Liver (tissue), 9 donors: ENCODE measurements at regions not wholly inside any gene's neighbourhood (a gene's known extent, or its start where the extent isn't known, plus 50 kb on each side); places are given as distances from the start of the nearest gene placed in this dataset. TPM values are rescaled to one million over a fixed set of nuclear protein-coding genes. Genes with fewer than 3 reads are reported as not detected.

ENCODE experiments used
- DNase-seq: peaks from one replicate; pipeline ENCODE4 v3.0.0-alpha.2; 2017; ENCODE audit warnings: low spot score
- H3K27ac ChIP-seq, 2 donors: one replicate each; pipeline ENCODE4 v1.7.0; 2013; ENCODE audit warnings: inconsistent platforms in 2 of 2, low read length in 2 of 2, control low read depth in 1 of 2, low read depth in 1 of 2, mild to moderate bottlenecking in 1 of 2
- H3K27me3 ChIP-seq, 4 donors: one replicate each; pipeline versions ENCODE4 v1.6.1 to v1.7.0; 2013; ENCODE audit warnings: low read length in 3 of 4, inconsistent platforms in 1 of 4, mild to moderate bottlenecking in 1 of 4, moderate library complexity in 1 of 4; ENCODE audit not compliant: control insufficient read depth in 4 of 4, insufficient read depth in 4 of 4
- H3K36me3 ChIP-seq, 4 donors: one replicate each; pipeline versions ENCODE4 v1.6.1 to v1.7.0; 2013; ENCODE audit warnings: low read length in 3 of 4, mild to moderate bottlenecking in 3 of 4, low read depth in 1 of 4, moderate library complexity in 1 of 4; ENCODE audit not compliant: control insufficient read depth in 4 of 4, insufficient read depth in 3 of 4
- H3K4me1 ChIP-seq, 4 donors: one replicate each; pipeline versions ENCODE4 v1.6.1 to v1.7.0; 2013; ENCODE audit warnings: low read length in 3 of 4, mild to moderate bottlenecking in 3 of 4, moderate library complexity in 1 of 4; ENCODE audit not compliant: control insufficient read depth in 4 of 4, insufficient read depth in 4 of 4
- H3K4me3 ChIP-seq, 3 donors: one replicate each; pipeline versions ENCODE4 v1.6.1 to v1.7.0; 2013; ENCODE audit warnings: low read length in 3 of 3, control low read depth in 1 of 3, low read depth in 1 of 3, mild to moderate bottlenecking in 1 of 3
- H3K9ac ChIP-seq, 2 donors: one replicate each; pipeline ENCODE4 v1.7.0; 2013; ENCODE audit warnings: low read length in 2 of 2, mild to moderate bottlenecking in 2 of 2, moderate library complexity in 2 of 2, control low read depth in 1 of 2, low read depth in 1 of 2
- H3K9me3 ChIP-seq, 4 donors: one replicate each; pipeline versions ENCODE4 v1.6.1 to v1.7.0; 2013; ENCODE audit warnings: low read length in 3 of 4; ENCODE audit not compliant: control insufficient read depth in 4 of 4
- ATF3 ChIP-seq: IDR thresholded peaks from 2 replicates; pipeline ENCODE4 v1.6.1; 2016; ENCODE audit warnings: antibody characterized with exemption
- CTCF ChIP-seq: fragments of 150-350 bp; IDR thresholded peaks from 2 replicates; pipeline ENCODE4 v1.5.1; 2017; ENCODE audit warnings: improper control_type of control experiment, low read depth, low read length; ENCODE audit not compliant: missing input control
- EGR1 ChIP-seq, 2 donors: IDR thresholded peaks; 2 replicates each; pipeline ENCODE4 v1.6.1; 2016 to 2018; ENCODE audit warnings: antibody characterized with exemption in 2 of 2, low read depth in 2 of 2
- FOXA1 ChIP-seq: IDR thresholded peaks from 2 replicates; pipeline ENCODE4 v1.6.1; 2016; ENCODE audit warnings: antibody characterized with exemption
- FOXA2 ChIP-seq: IDR thresholded peaks from 2 replicates; pipeline ENCODE4 v1.6.1; 2016; ENCODE audit warnings: antibody characterized with exemption
- GABPA ChIP-seq, 2 donors: IDR thresholded peaks in 1 of 2; conservative IDR thresholded peaks in 1 of 2; 2 replicates each; pipeline ENCODE4 v1.6.1; 2016; ENCODE audit warnings: antibody characterized with exemption in 2 of 2, mild to moderate bottlenecking in 1 of 2, moderate library complexity in 1 of 2
- HNF4G ChIP-seq: IDR thresholded peaks from 2 replicates; pipeline ENCODE4 v1.6.1; 2016; ENCODE audit warnings: antibody characterized with exemption
- JUND ChIP-seq, 2 donors: IDR thresholded peaks; 2 replicates each; pipeline ENCODE4 v1.6.1; 2016; ENCODE audit warnings: antibody characterized with exemption in 2 of 2
- MAX ChIP-seq: IDR thresholded peaks from 2 replicates; pipeline ENCODE4 v1.6.1; 2016; ENCODE audit warnings: antibody characterized with exemption
- RAD21 ChIP-seq, 2 donors: IDR thresholded peaks; 2 replicates each; pipeline ENCODE4 v1.6.1; 2016; ENCODE audit warnings: antibody characterized with exemption in 2 of 2, mild to moderate bottlenecking in 2 of 2
- REST ChIP-seq: IDR thresholded peaks from 2 replicates; pipeline ENCODE4 v1.6.1; 2016; ENCODE audit warnings: antibody characterized with exemption, mild to moderate bottlenecking
- RXRA ChIP-seq, 2 donors: IDR thresholded peaks; 2 replicates each; pipeline ENCODE4 v1.6.1; 2017 to 2018; ENCODE audit warnings: antibody characterized with exemption in 2 of 2, mild to moderate bottlenecking in 1 of 2
- SP1 ChIP-seq: IDR thresholded peaks from 2 replicates; pipeline ENCODE4 v1.6.1; 2018; ENCODE audit warnings: antibody characterized with exemption, mild to moderate bottlenecking
- TAF1 ChIP-seq: conservative IDR thresholded peaks from 2 replicates; pipeline ENCODE4 v1.6.1; 2016; ENCODE audit warnings: antibody characterized with exemption, mild to moderate bottlenecking
- WGBS: extraction: QIAGEN DNeasy Blood & Tissue Kit; methylation state at CpG from one replicate; pipeline ENCODE4 v1.1.7; 2013; 5-methylcytosine and 5-hydroxymethylcytosine counted together
- small RNA-seq: library from RNA; depleted of rRNA; stranded (forward); fragments of <200 nt; gene quantifications from one replicate; pipeline ENCODE3, GENCODE V24; 2014
- donor health status: healthy.
- donor health status: healthy.
- donor health status: healthy.
- donor health status: healthy.
- donor health status: healthy.

- TF ChIP-seq MAX (no peak), FOXA1 (no peak), FOXA2 (no peak), RAD21 (IDR thresholded peaks at IDR 0.05) (no peak), CTCF (no peak), JUND (IDR thresholded peaks at IDR 0.05) (no peak), SP1 (no peak), GABPA (IDR thresholded peaks at IDR 0.05 in 1 of 2, conservative IDR thresholded peaks at IDR 0.05 in 1 of 2) (no peak), EGR1 (IDR thresholded peaks at IDR 0.05; ENCODE audit: low read depth in 2 of 2) (no peak)
- WGBS, result 67% methylated on average over 1 of the region's 1 CpG
These were observed 53.0 kb upstream of the TDRD3 start for GRCh38 chr13:60343978-60344377.

GRCh38 chr13:60347174-60347573, 49.8 kb upstream of the TDRD3 start:
- TF ChIP-seq CTCF (no peak), RAD21 (IDR thresholded peaks at IDR 0.05) (no peak), HNF4G (no peak), MAX (no peak), TAF1 (no peak), JUND (IDR thresholded peaks at IDR 0.05) (no peak), REST (no peak), RXRA (IDR thresholded peaks at IDR 0.05) (no peak), ATF3 (no peak)
- no peak for DNase-seq
- Histone ChIP-seq H3K36me3 (no peaks in the 10 kb centered on the region), H3K9ac (no peak overlapping the region), H3K27me3 (peaks cover 0 to 4% (median 2%) of the 10 kb centered on the region in 4 donors), H3K4me1 (no peaks in the 10 kb centered on the region), H3K27ac (no peak overlapping the region), H3K9me3 (no peaks in the 10 kb centered on the region), H3K4me3 (no peak overlapping the region)
- WGBS, result 73% methylated on average over 3 of the region's 3 CpGs

More at GRCh38 chr13:60343978-60344377, 53.0 kb upstream of the TDRD3 start:
- H3K4me1 ChIP-seq, result no peaks in the 10 kb centered on the region
- no peaks in the 10 kb centered on the region for H3K36me3 ChIP-seq
- peaks cover 0 to 9% (median 2%) of the 10 kb centered on the region in 4 donors for H3K27me3 ChIP-seq
- H3K4me3 ChIP-seq, result no peak overlapping the region
- H3K9ac ChIP-seq, result no peak overlapping the region
- H3K9me3 ChIP-seq, result peaks cover 0 to 1% (median 0%) of the 10 kb centered on the region in 4 donors
- no peak for DNase-seq
- H3K27ac ChIP-seq, result no peak overlapping the region

Small RNA genes in the stretch of these regions (small RNA-seq; reads per million reads assigned to genes)
- gene AL359920.1, result not detected
